ENCODE measurements at regions not wholly inside any gene's neighbourhood (a gene's known extent, or its start where the extent isn't known, plus 50 kb on each side); places are given as distances from the start of the nearest gene placed in this dataset.
A peak's percentile ranks its signal among the peaks of the same experiment; 100 is the strongest.

GRCh38 chr21:38982096-38982495 lies 176.4 kb downstream of the ETS2 start:
- H3K27ac ChIP-seq: no peak overlapping the region
- no peaks in the 10 kb centered on the region for H3K9me3 ChIP-seq (ENCODE audit: low read depth)
- no peak overlapping the region for H3K4me3 ChIP-seq
- peak; percentile 39 to 56 for DNase-seq (ENCODE audit: low read depth in 1 of 2, low spot score in 1 of 2)
- no peaks in the 10 kb centered on the region for H3K36me3 ChIP-seq
- peaks cover 16% of the 10 kb centered on the region for H3K4me1 ChIP-seq (ENCODE audit: low read depth)
- H3K27me3 ChIP-seq: no peaks in the 10 kb centered on the region
- TF ChIP-seq, protein P1, sequence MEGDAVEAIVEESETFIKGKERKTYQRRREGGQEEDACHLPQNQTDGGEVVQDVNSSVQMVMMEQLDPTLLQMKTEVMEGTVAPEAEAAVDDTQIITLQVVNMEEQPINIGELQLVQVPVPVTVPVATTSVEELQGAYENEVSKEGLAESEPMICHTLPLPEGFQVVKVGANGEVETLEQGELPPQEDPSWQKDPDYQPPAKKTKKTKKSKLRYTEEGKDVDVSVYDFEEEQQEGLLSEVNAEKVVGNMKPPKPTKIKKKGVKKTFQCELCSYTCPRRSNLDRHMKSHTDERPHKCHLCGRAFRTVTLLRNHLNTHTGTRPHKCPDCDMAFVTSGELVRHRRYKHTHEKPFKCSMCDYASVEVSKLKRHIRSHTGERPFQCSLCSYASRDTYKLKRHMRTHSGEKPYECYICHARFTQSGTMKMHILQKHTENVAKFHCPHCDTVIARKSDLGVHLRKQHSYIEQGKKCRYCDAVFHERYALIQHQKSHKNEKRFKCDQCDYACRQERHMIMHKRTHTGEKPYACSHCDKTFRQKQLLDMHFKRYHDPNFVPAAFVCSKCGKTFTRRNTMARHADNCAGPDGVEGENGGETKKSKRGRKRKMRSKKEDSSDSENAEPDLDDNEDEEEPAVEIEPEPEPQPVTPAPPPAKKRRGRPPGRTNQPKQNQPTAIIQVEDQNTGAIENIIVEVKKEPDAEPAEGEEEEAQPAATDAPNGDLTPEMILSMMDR (IDR thresholded peaks at IDR 0.05; ENCODE audit: low read depth, low read length): no peak

GRCh38 chr21:38980416-38981313 lies 174.9 kb downstream of the ETS2 start:
- Histone ChIP-seq H3K27me3 (no peaks in the 10 kb centered on the region), H3K4me1 (ENCODE audit: low read depth) (peaks cover 10% of the 10 kb centered on the region), H3K36me3 (no peaks in the 10 kb centered on the region), H3K27ac (no peak overlapping the region), H3K9me3 (ENCODE audit: low read depth) (no peaks in the 10 kb centered on the region), H3K4me3 (no peak overlapping the region)
- no peak for DNase-seq (ENCODE audit: low read depth in 1 of 2, low spot score in 1 of 2)
- TF ChIP-seq, protein P1 (IDR thresholded peaks at IDR 0.05; ENCODE audit: low read depth, low read length): no peak

- no peak overlapping the region for H3K27ac ChIP-seq
- no peak overlapping the region for H3K4me3 ChIP-seq
- no peaks in the 10 kb centered on the region for H3K36me3 ChIP-seq
- TF ChIP-seq, protein P1 (IDR thresholded peaks at IDR 0.05; ENCODE audit: low read depth, low read length): no peak
- peak in 1 of 2 donors; percentile 48 for DNase-seq (ENCODE audit: low read depth in 1 of 2, low spot score in 1 of 2)
- H3K4me1 ChIP-seq (ENCODE audit: low read depth): peaks cover 10% of the 10 kb centered on the region
- H3K27me3 ChIP-seq: no peaks in the 10 kb centered on the region
- H3K9me3 ChIP-seq (ENCODE audit: low read depth): no peaks in the 10 kb centered on the region
These were observed 173.8 kb downstream of the ETS2 start for GRCh38 chr21:38979271-38980121.

DNA sequence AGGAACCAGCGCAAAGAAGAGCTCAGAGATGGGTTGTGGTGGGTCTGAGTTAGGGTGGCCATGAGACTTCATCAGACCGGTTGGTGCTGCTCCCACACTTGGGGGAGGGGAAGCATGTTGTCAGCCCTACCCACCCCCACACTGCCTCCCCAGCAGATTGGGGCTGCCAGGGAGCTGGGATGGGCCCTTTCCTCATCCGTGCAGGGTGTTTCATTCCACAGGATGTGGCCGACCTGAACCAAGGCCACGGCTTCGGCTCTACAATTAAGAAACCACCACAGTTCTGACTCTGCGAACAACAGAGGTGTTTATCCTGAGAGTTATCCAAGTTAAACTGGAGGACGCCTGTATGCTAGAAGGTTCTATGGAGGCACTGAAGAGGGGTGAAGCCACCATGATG lies 171.2 kb downstream of the ETS2 start:
- Histone ChIP-seq H3K36me3 (no peaks in the 10 kb centered on the region), H3K27ac (no peak overlapping the region), H3K27me3 (no peaks in the 10 kb centered on the region), H3K4me3 (no peak overlapping the region), H3K9me3 (ENCODE audit: low read depth) (no peaks in the 10 kb centered on the region), H3K4me1 (ENCODE audit: low read depth) (peaks cover 10% of the 10 kb centered on the region)
- TF ChIP-seq, protein P1 (IDR thresholded peaks at IDR 0.05; ENCODE audit: low read depth, low read length): no peak
- DNase-seq (ENCODE audit: low read depth in 1 of 2, low spot score in 1 of 2): no peak

DNA sequence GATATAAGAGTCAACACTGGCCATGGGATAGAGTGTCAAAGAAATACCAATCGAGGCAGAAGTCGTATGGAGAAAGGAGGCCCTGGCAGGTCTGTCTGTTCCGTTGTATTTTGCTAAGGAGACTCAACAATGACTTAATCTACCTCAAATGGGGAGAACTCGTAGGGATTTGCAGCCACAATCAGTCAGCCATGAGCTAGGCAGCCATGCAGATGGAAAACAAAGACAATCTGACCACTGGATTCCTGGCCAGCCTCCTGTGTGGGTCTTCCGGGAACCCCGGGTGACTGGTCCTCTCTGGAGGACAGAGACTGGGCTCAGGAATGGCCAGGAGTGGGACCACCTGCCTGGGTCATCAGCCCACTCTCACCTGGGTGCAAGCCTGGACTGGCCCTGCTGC lies 167.8 kb downstream of the ETS2 start:
- no peak overlapping the region for H3K27ac ChIP-seq
- H3K4me1 ChIP-seq (ENCODE audit: low read depth): peaks cover 10% of the 10 kb centered on the region
- H3K4me3 ChIP-seq: no peak overlapping the region
- DNase-seq (ENCODE audit: low read depth in 1 of 2, low spot score in 1 of 2): no peak
- TF ChIP-seq, protein P1 (IDR thresholded peaks at IDR 0.05; ENCODE audit: low read depth, low read length): no peak
- H3K27me3 ChIP-seq: no peaks in the 10 kb centered on the region
- H3K9me3 ChIP-seq (ENCODE audit: low read depth): no peaks in the 10 kb centered on the region
- no peaks in the 10 kb centered on the region for H3K36me3 ChIP-seq

All from cardiac muscle cell (in vitro differentiated cells and primary cell).